ENCODE measurements at regions not wholly inside any gene's neighbourhood (a gene's known extent, or its start where the extent isn't known, plus 50 kb on each side); places are given as distances from the start of the nearest gene placed in this dataset.

DNA sequence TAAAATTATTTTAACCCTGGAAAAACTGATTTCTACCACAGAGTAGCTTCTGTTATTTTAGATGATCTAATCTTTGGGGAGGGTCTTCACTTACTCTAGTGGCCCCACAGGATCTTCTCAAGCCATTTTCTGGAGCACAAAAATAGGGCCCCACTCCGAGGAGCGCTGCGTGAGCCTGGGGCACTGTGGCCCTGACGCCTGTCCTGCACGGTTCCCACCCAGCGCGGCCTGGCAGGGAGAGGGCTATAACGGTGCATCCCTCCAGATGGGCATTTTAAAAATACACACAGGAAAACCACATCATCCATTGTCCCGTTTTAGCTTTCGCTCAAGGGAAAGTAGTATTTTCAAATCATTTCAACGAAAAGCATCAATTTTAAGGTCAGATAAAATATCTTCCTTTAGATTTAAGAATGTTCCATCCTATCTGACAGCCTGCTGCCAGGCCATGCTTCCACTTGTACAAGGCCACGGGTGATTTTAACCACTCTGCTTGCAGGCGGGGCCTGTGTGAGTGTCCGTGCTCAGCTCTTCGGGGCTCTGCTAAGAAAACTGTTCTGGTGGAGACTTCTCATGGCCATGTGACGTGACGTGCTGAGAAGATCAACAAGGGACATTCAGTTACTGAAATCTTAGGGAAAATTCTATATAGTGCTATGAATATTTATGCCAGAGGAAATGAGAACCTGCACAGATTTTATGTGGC, 683.8 kb upstream of the SGCG start:
- no peaks in the 10 kb centered on the region for H3K4me1 ChIP-seq (ENCODE audit: control insufficient read depth, extremely low read depth, insufficient read depth, low read length)
- peaks cover 2% of the 10 kb centered on the region for H3K9me3 ChIP-seq (ENCODE audit: control insufficient read depth, low read depth, low read length)
- H3K36me3 ChIP-seq (ENCODE audit: control insufficient read depth in 2 of 2, extremely low read depth in 1 of 2, insufficient read depth in 2 of 2, low read length in 2 of 2) = no peaks in the 10 kb centered on the region
- H4K20me1 ChIP-seq (ENCODE audit: control insufficient read depth, extremely low read depth, insufficient read depth, low read length) = no peaks in the 10 kb centered on the region
- no peaks in the 10 kb centered on the region for H3K9me1 ChIP-seq (ENCODE audit: control insufficient read depth, extremely low read depth, insufficient read depth, low read length)
- H2AFZ ChIP-seq (ENCODE audit: control insufficient read depth, low read length) = no peak overlapping the region
- no peak overlapping the region for H3K9ac ChIP-seq (ENCODE audit: control insufficient read depth, extremely low read depth, insufficient read depth, low read length)
- dilution Hi-C loops (cut with MboI; ENCODE audit: extremely low pct_ligation_motif_present, low sequenced_read_pairs) = no loop called here
- no peaks in the 10 kb centered on the region for H3K79me2 ChIP-seq (ENCODE audit: control insufficient read depth, insufficient read depth, low read length)
- H3K27me3 ChIP-seq (ENCODE audit: control insufficient read depth, extremely low read depth, insufficient read depth, low read length) = no peaks in the 10 kb centered on the region
- H3K27ac ChIP-seq (ENCODE audit: control insufficient read depth, insufficient read depth, low read length) = no peak overlapping the region
- DNase-seq (ENCODE audit: low read depth, low spot score) (no peak), FAIRE-seq (no peak)
- no peak overlapping the region for H3K4me2 ChIP-seq (ENCODE audit: control insufficient read depth, extremely low read depth, insufficient read depth, low read depth, low read length)
- H3K4me3 ChIP-seq (ENCODE audit: control insufficient read depth in 2 of 3, extremely low read depth in 1 of 3, insufficient read depth in 2 of 3, low read depth in 1 of 3, low read length in 3 of 3) = no peak overlapping the region
- no peak for TF ChIP-seq EZH2 (IDR thresholded peaks at IDR 0.05; ENCODE audit: low read length)
- TF ChIP-seq, protein P1, sequence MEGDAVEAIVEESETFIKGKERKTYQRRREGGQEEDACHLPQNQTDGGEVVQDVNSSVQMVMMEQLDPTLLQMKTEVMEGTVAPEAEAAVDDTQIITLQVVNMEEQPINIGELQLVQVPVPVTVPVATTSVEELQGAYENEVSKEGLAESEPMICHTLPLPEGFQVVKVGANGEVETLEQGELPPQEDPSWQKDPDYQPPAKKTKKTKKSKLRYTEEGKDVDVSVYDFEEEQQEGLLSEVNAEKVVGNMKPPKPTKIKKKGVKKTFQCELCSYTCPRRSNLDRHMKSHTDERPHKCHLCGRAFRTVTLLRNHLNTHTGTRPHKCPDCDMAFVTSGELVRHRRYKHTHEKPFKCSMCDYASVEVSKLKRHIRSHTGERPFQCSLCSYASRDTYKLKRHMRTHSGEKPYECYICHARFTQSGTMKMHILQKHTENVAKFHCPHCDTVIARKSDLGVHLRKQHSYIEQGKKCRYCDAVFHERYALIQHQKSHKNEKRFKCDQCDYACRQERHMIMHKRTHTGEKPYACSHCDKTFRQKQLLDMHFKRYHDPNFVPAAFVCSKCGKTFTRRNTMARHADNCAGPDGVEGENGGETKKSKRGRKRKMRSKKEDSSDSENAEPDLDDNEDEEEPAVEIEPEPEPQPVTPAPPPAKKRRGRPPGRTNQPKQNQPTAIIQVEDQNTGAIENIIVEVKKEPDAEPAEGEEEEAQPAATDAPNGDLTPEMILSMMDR (optimal IDR thresholded peaks at IDR 0.05 in 1 of 3, IDR thresholded peaks at IDR 0.05 in 1 of 3, conservative IDR thresholded peaks at IDR 0.05 in 1 of 3; ENCODE audit: extremely low read depth in 1 of 3, insufficient read depth in 2 of 3, low read length in 3 of 3) = no peak

DNA sequence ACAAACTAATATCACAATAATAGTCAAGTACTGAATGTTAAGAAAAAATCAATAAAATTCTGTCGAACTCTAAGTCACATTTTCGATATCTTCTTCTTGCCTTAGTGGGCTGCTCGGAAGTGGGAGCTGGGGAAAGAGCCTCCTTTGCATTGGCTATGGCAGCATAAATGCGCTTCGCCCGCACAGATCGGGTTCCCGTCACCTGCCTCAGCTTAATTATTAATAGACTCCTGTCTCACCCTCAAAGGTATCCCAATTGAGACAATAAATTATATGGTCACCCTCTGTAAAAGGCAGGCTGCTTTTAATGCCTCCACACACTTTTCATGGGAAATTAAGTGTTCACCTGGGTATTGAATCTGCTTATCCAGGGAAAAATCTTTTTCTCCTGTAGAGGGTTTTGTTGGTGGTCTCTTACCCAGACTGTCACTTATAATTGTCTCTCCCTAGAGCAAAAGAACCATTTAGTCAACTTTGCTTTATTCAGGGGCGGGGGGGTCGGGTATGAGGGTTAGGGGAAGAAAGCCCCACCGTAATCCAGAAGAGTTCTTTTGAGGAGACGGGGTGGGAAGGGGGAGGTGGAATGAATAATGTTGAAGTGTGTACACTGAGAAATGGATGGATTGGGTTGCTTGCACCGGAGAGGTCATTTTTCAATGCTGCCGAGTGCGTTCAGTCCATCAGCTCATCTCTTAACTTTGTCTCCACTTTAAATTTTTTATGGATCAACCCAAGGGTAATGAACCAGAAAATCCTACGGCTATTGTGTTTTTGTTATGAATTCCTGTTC, 682.6 kb upstream of the SGCG start:
- TF ChIP-seq, protein P1 (optimal IDR thresholded peaks at IDR 0.05 in 1 of 3, IDR thresholded peaks at IDR 0.05 in 1 of 3, conservative IDR thresholded peaks at IDR 0.05 in 1 of 3; ENCODE audit: extremely low read depth in 1 of 3, insufficient read depth in 2 of 3, low read length in 3 of 3) = no peak
- no peak for TF ChIP-seq EZH2 (IDR thresholded peaks at IDR 0.05; ENCODE audit: low read length)
- no peaks in the 10 kb centered on the region for H3K4me1 ChIP-seq (ENCODE audit: control insufficient read depth, extremely low read depth, insufficient read depth, low read length)
- no peak overlapping the region for H3K9ac ChIP-seq (ENCODE audit: control insufficient read depth, extremely low read depth, insufficient read depth, low read length)
- dilution Hi-C loops (cut with MboI; ENCODE audit: extremely low pct_ligation_motif_present, low sequenced_read_pairs) = no loop called here
- H3K27ac ChIP-seq (ENCODE audit: control insufficient read depth, insufficient read depth, low read length) = no peak overlapping the region
- no peaks in the 10 kb centered on the region for H3K79me2 ChIP-seq (ENCODE audit: control insufficient read depth, insufficient read depth, low read length)
- DNase-seq (ENCODE audit: low read depth, low spot score) = no peak
- no peak overlapping the region for H3K4me2 ChIP-seq (ENCODE audit: control insufficient read depth, extremely low read depth, insufficient read depth, low read depth, low read length)
- H3K36me3 ChIP-seq (ENCODE audit: control insufficient read depth in 2 of 2, extremely low read depth in 1 of 2, insufficient read depth in 2 of 2, low read length in 2 of 2) = no peaks in the 10 kb centered on the region
- no peak overlapping the region for H2AFZ ChIP-seq (ENCODE audit: control insufficient read depth, low read length)
- H3K27me3 ChIP-seq (ENCODE audit: control insufficient read depth, extremely low read depth, insufficient read depth, low read length) = no peaks in the 10 kb centered on the region
- H3K9me1 ChIP-seq (ENCODE audit: control insufficient read depth, extremely low read depth, insufficient read depth, low read length) = no peaks in the 10 kb centered on the region
- H4K20me1 ChIP-seq (ENCODE audit: control insufficient read depth, extremely low read depth, insufficient read depth, low read length) = no peaks in the 10 kb centered on the region
- no peak for FAIRE-seq
- H3K9me3 ChIP-seq (ENCODE audit: control insufficient read depth, low read depth, low read length) = peaks cover 2% of the 10 kb centered on the region
- no peak overlapping the region for H3K4me3 ChIP-seq (ENCODE audit: control insufficient read depth in 2 of 3, extremely low read depth in 1 of 3, insufficient read depth in 2 of 3, low read depth in 1 of 3, low read length in 3 of 3)

All from keratinocyte (primary cell).